IMR-90 (cell line): ENCODE measurements at regions not wholly inside any gene's neighbourhood (a gene's known extent, or its start where the extent isn't known, plus 50 kb on each side); places are given as distances from the start of the nearest gene placed in this dataset.
A peak's percentile ranks its signal among the peaks of the same experiment; 100 is the strongest.

ENCODE experiments used
- ATAC-seq: fragments of 200-7000 bp; cut with Tn5 transposase; 2 replicates; pipeline ENCODE4 v1.9.1; 2020; ENCODE audit warnings: low read depth, mild to moderate bottlenecking, moderate library complexity
- BruUV-seq: library from RNA; stranded (reverse); fragments of 400-500 nt; replicated peaks from 2 replicates; lab custom pipeline; 2021; lab: Mats Ljungman, UMichigan
- CTCF ChIA-PET: fragments of 300-600 bp; formaldehyde crosslinking; extraction: SDS; loops from one replicate; lab custom pipeline; 2021; ENCODE audit warnings: antibody characterized with exemption; lab: Yijun Ruan, JAX
- POLR2A ChIA-PET: fragments of 300-600 bp; sonication (Branson Sonifier 250); formaldehyde crosslinking; loops from one replicate; lab custom pipeline; 2022; ENCODE audit warnings: antibody characterized with exemption; ENCODE audit not compliant: unreplicated experiment; lab: Charles Lee
- DNase-seq: peaks from one replicate; pipeline ENCODE4 v3.0.0; 2013
- H2AFZ ChIP-seq: replicated peaks from 2 replicates; pipeline ENCODE3; 2013; ENCODE audit warnings: low read length, mild to moderate bottlenecking; ENCODE audit not compliant: poor library complexity
- H2AK5ac ChIP-seq: 2 replicates; pipeline ENCODE4 v1.6.1; 2013; ENCODE audit warnings: low read depth, low read length, inconsistent platforms
- H2AK9ac ChIP-seq: replicated peaks from 2 replicates; pipeline ENCODE3; 2013; ENCODE audit warnings: mild to moderate bottlenecking, low read depth, low read length, moderate library complexity; ENCODE audit not compliant: poor library complexity
- H2BK120ac ChIP-seq: 2 replicates; pipeline ENCODE4 v1.6.1; 2013; ENCODE audit warnings: low read depth, low read length, inconsistent platforms
- H2BK15ac ChIP-seq: 3 replicates; pipeline ENCODE4 v1.6.1; 2013; ENCODE audit warnings: low read depth, low read length, inconsistent platforms
- H2BK20ac ChIP-seq: 2 replicates; pipeline ENCODE4 v1.6.1; 2013; ENCODE audit warnings: low read depth, mild to moderate bottlenecking, inconsistent platforms, low read length, moderate library complexity
- H2BK5ac ChIP-seq: 2 replicates; pipeline ENCODE4 v1.6.1; 2013; ENCODE audit warnings: mild to moderate bottlenecking, low read depth, low read length, inconsistent platforms; ENCODE audit not compliant: poor library complexity, severe bottlenecking
- H3K14ac ChIP-seq: replicated peaks from 2 replicates; pipeline ENCODE4 v1.6.1; 2013; ENCODE audit warnings: low read depth, low read length, inconsistent platforms
- H3K18ac ChIP-seq: 2 replicates; pipeline ENCODE4 v1.6.1; 2013; ENCODE audit warnings: low read depth, low read length, control low read depth
- H3K23ac ChIP-seq: 2 replicates; pipeline ENCODE4 v1.6.1; 2013; ENCODE audit warnings: low read depth, low read length, inconsistent platforms
- H3K27ac ChIP-seq: 2 replicates; pipeline ENCODE4 v1.5.1; 2013; ENCODE audit warnings: mild to moderate bottlenecking, control low read depth, low read length; ENCODE audit not compliant: insufficient read depth
- H3K27me3 ChIP-seq: 2 replicates; pipeline ENCODE4 v1.6.1; 2013; ENCODE audit warnings: low read length; ENCODE audit not compliant: control insufficient read depth, insufficient read depth
- H3K36me3 ChIP-seq: 2 replicates; pipeline ENCODE4 v1.6.1; 2013; ENCODE audit warnings: low read length, mixed read lengths; ENCODE audit not compliant: control insufficient read depth, insufficient read depth
- H3K4ac ChIP-seq: 2 replicates; pipeline ENCODE4 v1.6.1; 2013; ENCODE audit warnings: low read depth, low read length, inconsistent platforms
- H3K4me1 ChIP-seq: 2 replicates; pipeline ENCODE4 v1.6.1; 2013; ENCODE audit warnings: low read length, mixed read lengths; ENCODE audit not compliant: control insufficient read depth, insufficient read depth
- H3K4me2 ChIP-seq: 2 replicates; pipeline ENCODE4 v1.6.1; 2013; ENCODE audit warnings: low read depth, mild to moderate bottlenecking, control low read depth, low read length, moderate library complexity
- H3K4me3 ChIP-seq: 2 replicates; pipeline ENCODE4 v1.5.1; 2013; ENCODE audit warnings: low read depth, mild to moderate bottlenecking, control low read depth, low read length, moderate library complexity; ENCODE audit not compliant: insufficient read depth
- H3K56ac ChIP-seq: 2 replicates; pipeline ENCODE4 v1.6.1; 2013; ENCODE audit warnings: low read length, inconsistent platforms; ENCODE audit not compliant: insufficient read depth; ENCODE audit errors: extremely low read depth
- H3K79me1 ChIP-seq, 2 experiments: 2 replicates each; pipeline ENCODE4 v1.6.1; 2013; ENCODE audit warnings: low read length in 2 of 2, inconsistent platforms in 1 of 2, low read depth in 1 of 2
- H3K9ac ChIP-seq: 2 replicates; pipeline ENCODE4 v1.6.1; 2013; ENCODE audit warnings: low read depth, low read length, control low read depth
- H3K9me1 ChIP-seq: 2 replicates; pipeline ENCODE4 v1.6.1; 2013; ENCODE audit warnings: low read length, inconsistent platforms; ENCODE audit not compliant: insufficient read depth
- H3K9me3 ChIP-seq: 2 replicates; pipeline ENCODE4 v1.6.1; 2013; ENCODE audit warnings: low read length; ENCODE audit not compliant: control insufficient read depth, insufficient read depth
- H4K20me1 ChIP-seq: 2 replicates; pipeline ENCODE4 v1.6.1; 2013; ENCODE audit warnings: low read length, inconsistent platforms; ENCODE audit not compliant: insufficient read depth
- H4K5ac ChIP-seq: 2 replicates; pipeline ENCODE4 v1.6.1; 2013; ENCODE audit warnings: mild to moderate bottlenecking, low read depth, low read length, control low read depth
- H4K8ac ChIP-seq, 2 experiments: 2 replicates each; pipeline ENCODE4 v1.6.1; 2013; ENCODE audit warnings: low read depth in 2 of 2, low read length in 2 of 2, control low read depth in 1 of 2, inconsistent platforms in 1 of 2
- H4K91ac ChIP-seq: 2 replicates; pipeline ENCODE4 v1.6.1; 2013; ENCODE audit warnings: low read depth, low read length, inconsistent platforms; ENCODE audit not compliant: insufficient read depth
- BHLHE40 ChIP-seq: fragments of 150-350 bp; IDR thresholded peaks from 2 replicates; pipeline ENCODE4 v1.6.1; 2016; ENCODE audit warnings: mild to moderate bottlenecking, low read depth, low read length
- CEBPB ChIP-seq: IDR thresholded peaks from 2 replicates; pipeline ENCODE4 v1.6.1; 2012; ENCODE audit warnings: low read depth, low read length, improper control_type of control experiment
- CHD1 ChIP-seq: IDR thresholded peaks from 2 replicates; pipeline ENCODE4 v1.6.1; 2012; ENCODE audit warnings: low read depth, low read length, improper control_type of control experiment
- CTCF ChIP-seq: conservative IDR thresholded peaks from 2 replicates; pipeline ENCODE4 v1.5.1; 2012; ENCODE audit warnings: mild to moderate bottlenecking, low read depth, low read length, improper control_type of control experiment
- ELK1 ChIP-seq: fragments of 150-350 bp; IDR thresholded peaks from 2 replicates; pipeline ENCODE4 v1.6.1; 2016; ENCODE audit warnings: low read depth, mild to moderate bottlenecking, low read length, moderate library complexity, borderline replicate concordance
- FOS ChIP-seq: fragments of 150-350 bp; IDR thresholded peaks from 2 replicates; pipeline ENCODE4 v1.6.1; 2016; ENCODE audit warnings: low read depth, low read length
- MAFK ChIP-seq: IDR thresholded peaks from 2 replicates; pipeline ENCODE4 v1.6.1; 2012; ENCODE audit warnings: low read depth, low read length, improper control_type of control experiment
- MAZ ChIP-seq: IDR thresholded peaks from 2 replicates; pipeline ENCODE4 v1.6.1; 2012; ENCODE audit warnings: low read depth, mild to moderate bottlenecking, low read length, improper control_type of control experiment, moderate library complexity, borderline replicate concordance
- MXI1 ChIP-seq: IDR thresholded peaks from 2 replicates; pipeline ENCODE4 v1.6.1; 2012; ENCODE audit warnings: low read depth, mild to moderate bottlenecking, low read length, moderate library complexity, borderline replicate concordance
- NFE2L2 ChIP-seq: fragments of 150-350 bp; IDR thresholded peaks from 2 replicates; pipeline ENCODE4 v1.6.1; 2016; ENCODE audit warnings: low read depth, mild to moderate bottlenecking, low read length
- POLR2A ChIP-seq: IDR thresholded peaks from 2 replicates; pipeline ENCODE4 v1.6.1; 2012; ENCODE audit warnings: mild to moderate bottlenecking, low read depth, low read length
- RAD21 ChIP-seq: IDR thresholded peaks from 2 replicates; pipeline ENCODE4 v1.6.1; 2012; ENCODE audit warnings: low read length, improper control_type of control experiment
- RCOR1 ChIP-seq: IDR thresholded peaks from 2 replicates; pipeline ENCODE4 v1.6.1; 2012; ENCODE audit warnings: mild to moderate bottlenecking, low read length, improper control_type of control experiment; ENCODE audit not compliant: insufficient replicate concordance
- RFX5 ChIP-seq: IDR thresholded peaks from 2 replicates; pipeline ENCODE4 v1.8.0; 2012; ENCODE audit warnings: low read depth, mild to moderate bottlenecking, low read length, moderate library complexity
- SMC3 ChIP-seq: fragments of 150-350 bp; IDR thresholded peaks from 2 replicates; pipeline ENCODE4 v1.6.1; 2016; ENCODE audit warnings: low read depth, mild to moderate bottlenecking, antibody characterized with exemption, low read length, moderate library complexity
- USF2 ChIP-seq: fragments of 150-350 bp; IDR thresholded peaks from 2 replicates; pipeline ENCODE4 v1.6.1; 2017; ENCODE audit warnings: mild to moderate bottlenecking, antibody characterized with exemption, low read length, low read depth
- WGBS, 2 experiments: methylation state at CpG; one replicate each; pipeline versions ENCODE4 v1.1.5 to v1.1.7; 2013; ENCODE audit warnings: missing lambda C conversion rate in 2 of 2; ENCODE audit not compliant: insufficient read length in 1 of 2; ENCODE audit errors: extremely low coverage in 2 of 2; 5-methylcytosine and 5-hydroxymethylcytosine counted together
- dilution Hi-C: fragments of 300-500 bp; cut with HindIII; formaldehyde crosslinking; loops from one replicate; pipeline ENCODE4 v1.14.3; 2018; ENCODE audit warnings: low sequenced_read_pairs; ENCODE audit not compliant: unreplicated experiment
- in situ Hi-C: fragments of 300-500 bp; cut with MboI; formaldehyde crosslinking; loops from 3 replicates; pipeline ENCODE4 v1.14.3; 2019; ENCODE audit warnings: low sequenced_read_pairs, inconsistent platforms, mixed read lengths
- intact Hi-C: fragments of 100-400 bp; cut with micrococcal nuclease; formaldehyde crosslinking; loops from 2 replicates; pipeline ENCODE4 v1.10.0; 2022

- no peaks in the 10 kb centered on the region for H3K4me1 ChIP-seq
- H3K27ac ChIP-seq: no peak overlapping the region
- no peak overlapping the region for H3K4me3 ChIP-seq
- no peaks in the 10 kb centered on the region for H4K20me1 ChIP-seq
- BruUV-seq: no TSS peak
- POLR2A ChIA-PET: no interaction called here
- no peak overlapping the region for H3K18ac ChIP-seq
- H4K8ac ChIP-seq: no peak overlapping the region
- no peak overlapping the region for H3K23ac ChIP-seq
- no peak overlapping the region for H2BK5ac ChIP-seq
- H3K36me3 ChIP-seq: no peaks in the 10 kb centered on the region
- no peak for ATAC-seq
- H3K4me2 ChIP-seq: no peak overlapping the region
- H4K5ac ChIP-seq: no peak overlapping the region
- no CpG with 5 or more reads among the region's 1 CpG for whole genome bisulfite sequencing, 2 experiments
- in situ Hi-C loops (no loop called here), dilution Hi-C loops (no loop called here), intact Hi-C loops (no loop called here)
- no peak overlapping the region for H3K4ac ChIP-seq
- H2AK5ac ChIP-seq: no peak overlapping the region
- no peak overlapping the region for H2AFZ ChIP-seq
- H2AK9ac ChIP-seq: no peak overlapping the region
- H3K9me3 ChIP-seq: no peaks in the 10 kb centered on the region
- no peak overlapping the region for H3K14ac ChIP-seq
- CTCF ChIA-PET: no interaction called here
- H3K79me1 ChIP-seq: no peaks in the 10 kb centered on the region
- no peaks in the 10 kb centered on the region for H3K9me1 ChIP-seq
- no peak overlapping the region for H3K9ac ChIP-seq
- DNase-seq: peak; percentile 6
- no peak overlapping the region for H2BK120ac ChIP-seq
- no peak for TF ChIP-seq FOS
- no peak for TF ChIP-seq BHLHE40
- TF ChIP-seq CEBPB: no peak
- TF ChIP-seq CHD1: no peak
- TF ChIP-seq POLR2A: no peak
- TF ChIP-seq ELK1: no peak
- no peak for TF ChIP-seq USF2
- no peak for TF ChIP-seq SMC3
- TF ChIP-seq MAFK: no peak
- TF ChIP-seq RAD21: no peak
- TF ChIP-seq MAZ: no peak
- no peak for TF ChIP-seq CTCF
- TF ChIP-seq NFE2L2: no peak
- TF ChIP-seq RFX5: no peak
- TF ChIP-seq RCOR1: no peak
- TF ChIP-seq MXI1: no peak
- H3K56ac ChIP-seq: no peak overlapping the region
- no peak overlapping the region for H2BK15ac ChIP-seq
- H2BK20ac ChIP-seq: no peak overlapping the region
- no peak overlapping the region for H4K91ac ChIP-seq
- no peaks in the 10 kb centered on the region for H3K27me3 ChIP-seq
Observed at GRCh38 chr1:188371295-188371806, 1542.6 kb downstream of the PLA2G4A start.
